SU-DHL-6 (cell line): ENCODE measurements at regions not wholly inside any gene's neighbourhood (a gene's known extent, or its start where the extent isn't known, plus 50 kb on each side); places are given as distances from the start of the nearest gene placed in this dataset.

ENCODE experiments used
- CTCF ChIP-seq: fragments of 200-600 bp; sonication (generic); IDR thresholded peaks from one replicate; pipeline ENCODE4 v1.5.1; 2017; ENCODE audit warnings: antibody characterized with exemption, mild to moderate bottlenecking, low read length, moderate library complexity; ENCODE audit not compliant: insufficient read depth, poor library complexity, severe bottlenecking
- EZH2phosphoT487 ChIP-seq: fragments of 200-600 bp; sonication (generic), shearing (Covaris generic); conservative IDR thresholded peaks from 2 replicates; pipeline ENCODE4 v1.6.1; 2018; ENCODE audit warnings: mild to moderate bottlenecking, antibody characterized with exemption, low read length, moderate library complexity, mixed read lengths

- TF ChIP-seq CTCF (no peak), EZH2phosphoT487 (no peak)
These were observed 277.7 kb upstream of the TSHZ3 start for GRCh38 chr19:31626941-31627340.
